ENCODE measurements at regions not wholly inside any gene's neighbourhood (a gene's known extent, or its start where the extent isn't known, plus 50 kb on each side); places are given as distances from the start of the nearest gene placed in this dataset.

DNA sequence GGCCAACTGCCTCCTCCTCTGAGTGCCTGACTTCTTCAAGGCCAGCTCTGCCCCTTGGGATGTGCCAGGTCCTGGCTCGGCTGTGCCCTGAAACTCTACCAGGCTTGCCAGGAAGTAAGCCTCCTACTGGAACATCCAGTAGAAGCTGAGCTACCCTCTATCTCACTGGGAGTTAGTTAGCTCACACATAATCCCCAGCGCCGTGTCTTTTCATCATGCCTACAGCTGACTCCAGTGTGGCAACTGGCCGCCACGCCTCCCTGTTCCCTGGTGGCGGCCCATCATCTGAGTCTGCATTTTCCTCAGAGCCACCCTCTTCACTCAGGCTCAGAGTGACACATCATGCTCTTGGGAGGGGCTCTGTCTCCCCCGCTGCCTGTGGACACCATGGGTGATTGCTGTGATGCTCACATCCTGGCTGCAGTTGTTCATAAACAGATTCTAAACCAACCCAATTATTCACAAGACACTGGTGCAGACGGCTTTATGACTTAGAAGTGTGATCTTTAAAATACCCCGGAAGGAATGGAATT lies 131.9 kb upstream of the IRS2 start:
- no peaks in the 10 kb centered on the region for H3K27me3 Mint-ChIP-seq (ENCODE audit: unreplicated experiment)
- H3K9me3 Mint-ChIP-seq (ENCODE audit: low read depth, unreplicated experiment) = no peaks in the 10 kb centered on the region
- intact Hi-C loops (cut with micrococcal nuclease; ENCODE audit: unreplicated experiment) = no loop called here
- H3K36me3 Mint-ChIP-seq (ENCODE audit: insufficient read depth, unreplicated experiment) = no peaks in the 10 kb centered on the region
- CTCF ChIA-PET = no interaction called here
- no peak overlapping the region for H3K4me3 Mint-ChIP-seq (ENCODE audit: low read depth, unreplicated experiment)
- no peak for TF ChIP-seq CTCF (IDR thresholded peaks at IDR 0.05; ENCODE audit: unreplicated experiment)
- no peak overlapping the region for H3K27ac Mint-ChIP-seq (ENCODE audit: unreplicated experiment)
- BruUV-seq (replicated peaks) = no TSS peak
- no peaks in the 10 kb centered on the region for H3K4me1 Mint-ChIP-seq (ENCODE audit: low read depth, unreplicated experiment)
- no peak for DNase-seq

- H3K27ac Mint-ChIP-seq (ENCODE audit: unreplicated experiment) = no peak overlapping the region
- no peaks in the 10 kb centered on the region for H3K27me3 Mint-ChIP-seq (ENCODE audit: unreplicated experiment)
- TF ChIP-seq CTCF (IDR thresholded peaks at IDR 0.05; ENCODE audit: unreplicated experiment) = no peak
- CTCF ChIA-PET = no interaction called here
- no peak for DNase-seq
- no peaks in the 10 kb centered on the region for H3K9me3 Mint-ChIP-seq (ENCODE audit: low read depth, unreplicated experiment)
- no TSS peak for BruUV-seq (replicated peaks)
- no peaks in the 10 kb centered on the region for H3K4me1 Mint-ChIP-seq (ENCODE audit: low read depth, unreplicated experiment)
- H3K36me3 Mint-ChIP-seq (ENCODE audit: insufficient read depth, unreplicated experiment) = no peaks in the 10 kb centered on the region
- intact Hi-C loops (cut with micrococcal nuclease; ENCODE audit: unreplicated experiment) = no loop called here
- no peak overlapping the region for H3K4me3 Mint-ChIP-seq (ENCODE audit: low read depth, unreplicated experiment)
These were observed 131.0 kb upstream of the IRS2 start for GRCh38 chr13:109917422-109917821.

- TF ChIP-seq CTCF (IDR thresholded peaks at IDR 0.05; ENCODE audit: unreplicated experiment) = no peak
- Mint-ChIP-seq H3K4me1 (ENCODE audit: low read depth, unreplicated experiment) (no peaks in the 10 kb centered on the region), H3K9me3 (ENCODE audit: low read depth, unreplicated experiment) (no peaks in the 10 kb centered on the region), H3K27ac (ENCODE audit: unreplicated experiment) (no peak overlapping the region), H3K4me3 (ENCODE audit: low read depth, unreplicated experiment) (no peak overlapping the region), H3K27me3 (ENCODE audit: unreplicated experiment) (no peaks in the 10 kb centered on the region), H3K36me3 (ENCODE audit: insufficient read depth, unreplicated experiment) (no peaks in the 10 kb centered on the region)
- intact Hi-C loops (cut with micrococcal nuclease; ENCODE audit: unreplicated experiment) = no loop called here
- CTCF ChIA-PET = no interaction called here
- BruUV-seq (replicated peaks) = no TSS peak
- DNase-seq = no peak
These were observed 127.6 kb upstream of the IRS2 start for GRCh38 chr13:109913936-109914510.

DNA sequence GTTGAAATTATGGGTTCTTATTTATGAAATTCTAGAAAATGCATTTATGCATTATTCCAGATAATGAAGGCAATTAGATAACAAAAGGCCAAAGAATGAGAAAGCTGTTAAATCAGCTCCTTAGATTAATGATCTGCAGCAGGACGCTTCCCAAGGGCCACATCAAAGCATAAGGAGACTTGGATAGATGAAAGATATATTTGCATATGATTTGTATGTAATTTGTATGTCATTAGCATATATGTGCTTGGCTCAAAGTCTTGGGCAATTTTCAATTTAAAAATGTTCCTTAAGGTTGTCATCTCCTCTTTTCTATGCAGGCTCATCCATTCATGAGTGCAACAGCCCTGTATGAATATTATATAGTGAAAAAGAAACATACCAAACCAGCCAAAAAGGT lies 126.8 kb upstream of the IRS2 start:
- no TSS peak for BruUV-seq (replicated peaks)

More for the DNA sequence above, 126.8 kb upstream of the IRS2 start:
- DNase-seq = no peak
- no peaks in the 10 kb centered on the region for H3K27me3 Mint-ChIP-seq (ENCODE audit: unreplicated experiment)
- H3K9me3 Mint-ChIP-seq (ENCODE audit: low read depth, unreplicated experiment) = no peaks in the 10 kb centered on the region
- no peak overlapping the region for H3K27ac Mint-ChIP-seq (ENCODE audit: unreplicated experiment)
- no peaks in the 10 kb centered on the region for H3K4me1 Mint-ChIP-seq (ENCODE audit: low read depth, unreplicated experiment)
- H3K4me3 Mint-ChIP-seq (ENCODE audit: low read depth, unreplicated experiment) = no peak overlapping the region
- TF ChIP-seq CTCF (IDR thresholded peaks at IDR 0.05; ENCODE audit: unreplicated experiment) = no peak
- no peaks in the 10 kb centered on the region for H3K36me3 Mint-ChIP-seq (ENCODE audit: insufficient read depth, unreplicated experiment)
- intact Hi-C loops (cut with micrococcal nuclease; ENCODE audit: unreplicated experiment) = no loop called here
- CTCF ChIA-PET = no interaction called here

Measured in Calu3 (cell line).